CD8-positive, alpha-beta memory T cell (primary cell): ENCODE measurements at regions not wholly inside any gene's neighbourhood (a gene's known extent, or its start where the extent isn't known, plus 50 kb on each side); places are given as distances from the start of the nearest gene placed in this dataset.

Experiments used
- CTCF ChIA-PET: fragments of 350-600 bp; sonication (Branson Sonifier 250); formaldehyde crosslinking; loops from one replicate; lab custom pipeline; 2021; ENCODE audit warnings: antibody characterized with exemption; lab: Charles Lee
- POLR2A ChIA-PET: fragments of 350-600 bp; sonication (Branson Sonifier 250); formaldehyde crosslinking; loops from one replicate; lab custom pipeline; 2021; ENCODE audit warnings: antibody characterized with exemption; lab: Charles Lee
- DNase-seq, 5 donors: peaks; one replicate each; pipeline versions ENCODE4 v3.0.0 to v3.0.0-alpha.2; 2020 to 2022; ENCODE audit warnings: mixed read lengths in 1 of 5
- H3K27ac ChIP-seq: one replicate; pipeline ENCODE4 v1.7.0; 2013; ENCODE audit warnings: low read depth, mild to moderate bottlenecking, low read length, moderate library complexity
- H3K27me3 ChIP-seq: 2 replicates; pipeline ENCODE4 v1.7.0; 2013; ENCODE audit warnings: low read length, mild to moderate bottlenecking; ENCODE audit not compliant: insufficient read depth, poor library complexity, severe bottlenecking
- H3K36me3 ChIP-seq: 2 replicates; pipeline ENCODE4 v1.7.0; 2013; ENCODE audit warnings: mild to moderate bottlenecking, low read length, moderate library complexity; ENCODE audit not compliant: insufficient read depth
- H3K4me1 ChIP-seq: 2 replicates; pipeline ENCODE4 v1.7.0; 2013; ENCODE audit warnings: mild to moderate bottlenecking, low read length, moderate library complexity; ENCODE audit not compliant: insufficient read depth
- H3K4me3 ChIP-seq: 2 replicates; pipeline ENCODE4 v1.7.0; 2013; ENCODE audit warnings: mild to moderate bottlenecking, low read length
- H3K9me3 ChIP-seq: 2 replicates; pipeline ENCODE4 v1.7.0; 2013; ENCODE audit warnings: mild to moderate bottlenecking, low read length
- H3K27ac Mint-ChIP-seq, 8 donors: one replicate each; pipeline ENCODE4 v1.8.0; 2020 to 2021; ENCODE audit warnings: mixed read lengths in 8 of 8, mild to moderate bottlenecking in 6 of 8, inconsistent platforms in 3 of 8, moderate library complexity in 3 of 8
- H3K27me3 Mint-ChIP-seq, 2 donors: one replicate each; pipeline ENCODE4 v1.8.0; 2020 to 2021; ENCODE audit warnings: mixed read lengths in 2 of 2, mild to moderate bottlenecking in 1 of 2, moderate library complexity in 1 of 2
- H3K36me3 Mint-ChIP-seq, 3 donors: one replicate each; pipeline ENCODE4 v1.8.0; 2020 to 2021; ENCODE audit warnings: mixed read lengths in 3 of 3, inconsistent platforms in 1 of 3, mild to moderate bottlenecking in 1 of 3
- H3K4me1 Mint-ChIP-seq, 3 donors: one replicate each; pipeline ENCODE4 v1.8.0; 2020 to 2021; ENCODE audit warnings: mixed read lengths in 3 of 3, inconsistent platforms in 1 of 3, mild to moderate bottlenecking in 1 of 3
- H3K4me3 Mint-ChIP-seq, 7 donors: one replicate each; pipeline ENCODE4 v1.8.0; 2020 to 2021; ENCODE audit warnings: mixed read lengths in 7 of 7, mild to moderate bottlenecking in 6 of 7, moderate library complexity in 4 of 7, inconsistent platforms in 2 of 7
- H3K9me3 Mint-ChIP-seq, 5 donors: one replicate each; pipeline ENCODE4 v1.8.0; 2020 to 2022; ENCODE audit warnings: mixed read lengths in 5 of 5, mild to moderate bottlenecking in 3 of 5, moderate library complexity in 2 of 5, inconsistent platforms in 1 of 5

DNA sequence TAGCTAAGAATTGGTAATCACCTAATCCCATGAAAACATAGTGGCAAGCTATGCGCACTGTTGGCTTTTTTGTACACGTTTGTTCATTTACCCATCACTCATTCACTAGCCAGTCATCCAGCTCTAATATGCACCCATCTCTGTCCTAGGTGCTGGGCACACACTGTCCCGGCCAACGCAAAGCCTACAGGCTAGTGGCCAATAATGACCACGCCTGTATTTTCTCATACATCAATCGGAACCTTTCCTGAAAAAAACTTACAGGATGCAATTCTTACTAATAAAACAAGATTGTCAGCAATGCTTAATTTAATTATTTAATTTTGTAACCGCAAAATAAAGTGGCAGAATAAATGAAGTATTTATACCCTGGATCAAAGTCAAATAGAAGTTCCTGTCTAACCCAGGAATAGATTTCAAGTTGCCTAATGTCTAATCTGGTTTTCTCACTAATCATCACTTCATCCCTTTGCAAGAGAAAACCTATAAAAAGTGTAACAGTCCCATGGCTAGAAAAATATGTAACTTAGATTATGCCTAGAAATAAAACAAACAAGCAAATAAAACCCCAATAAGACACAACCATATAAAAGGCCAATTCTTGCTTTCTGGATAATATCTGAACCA, 143.3 kb upstream of the BLID start:
- H3K9me3 Mint-ChIP-seq = peaks cover 0 to 12% (median 0%) of the 10 kb centered on the region in 5 donors
- POLR2A ChIA-PET = no interaction called here

DNA sequence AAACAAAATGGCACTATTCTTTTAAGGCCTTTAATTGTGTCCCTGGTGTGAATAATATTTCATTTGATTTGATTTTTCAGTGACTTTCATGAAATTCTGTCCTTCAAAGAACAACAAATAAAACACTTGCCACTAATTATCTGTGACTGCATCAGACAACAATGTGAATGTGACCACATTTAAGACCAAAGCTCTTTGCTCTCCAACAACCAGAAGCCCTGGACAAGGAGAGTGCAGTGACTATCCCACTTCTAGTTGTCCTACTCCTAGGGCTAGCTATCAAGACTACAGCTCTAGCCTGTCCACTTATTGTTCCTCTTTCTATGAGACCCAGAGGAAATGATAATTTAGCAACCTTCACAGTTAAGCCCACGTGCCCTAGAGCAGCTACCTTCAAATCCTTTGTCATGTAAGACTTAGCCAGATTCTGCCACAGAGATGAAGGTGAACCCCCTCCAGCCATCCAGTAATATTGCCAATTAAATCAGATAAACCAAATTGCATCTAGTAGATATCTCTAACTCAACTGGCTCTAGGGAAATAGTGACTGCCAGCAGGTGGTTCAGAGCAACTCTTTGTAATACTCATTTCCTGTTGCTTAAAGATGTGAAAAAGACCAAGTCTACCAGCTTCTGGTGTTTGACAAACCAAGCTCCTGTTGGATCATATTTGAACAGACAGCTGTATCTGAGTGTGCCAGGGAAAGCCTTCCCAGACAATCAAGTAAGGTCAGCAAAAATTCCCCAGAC, 142.6 kb upstream of the BLID start:
- no peak overlapping the region for H3K4me3 Mint-ChIP-seq
- CTCF ChIA-PET = no interaction called here

More for the DNA sequence above, 143.3 kb upstream of the BLID start:
- H3K36me3 ChIP-seq = no peaks in the 10 kb centered on the region
- H3K9me3 ChIP-seq = no peaks in the 10 kb centered on the region
- CTCF ChIA-PET = no interaction called here
- no peaks in the 10 kb centered on the region for H3K4me1 ChIP-seq
- no peaks in the 10 kb centered on the region for H3K27me3 ChIP-seq
- Mint-ChIP-seq H3K27ac (no peak overlapping the region), H3K4me3 (no peak overlapping the region), H3K27me3 (peaks cover 0 to 4% of the 10 kb centered on the region in 2 donors), H3K4me1 (no peaks in the 10 kb centered on the region), H3K36me3 (no peaks in the 10 kb centered on the region)
- DNase-seq = no peak
- H3K4me3 ChIP-seq = no peak overlapping the region
- no peak overlapping the region for H3K27ac ChIP-seq

DNA sequence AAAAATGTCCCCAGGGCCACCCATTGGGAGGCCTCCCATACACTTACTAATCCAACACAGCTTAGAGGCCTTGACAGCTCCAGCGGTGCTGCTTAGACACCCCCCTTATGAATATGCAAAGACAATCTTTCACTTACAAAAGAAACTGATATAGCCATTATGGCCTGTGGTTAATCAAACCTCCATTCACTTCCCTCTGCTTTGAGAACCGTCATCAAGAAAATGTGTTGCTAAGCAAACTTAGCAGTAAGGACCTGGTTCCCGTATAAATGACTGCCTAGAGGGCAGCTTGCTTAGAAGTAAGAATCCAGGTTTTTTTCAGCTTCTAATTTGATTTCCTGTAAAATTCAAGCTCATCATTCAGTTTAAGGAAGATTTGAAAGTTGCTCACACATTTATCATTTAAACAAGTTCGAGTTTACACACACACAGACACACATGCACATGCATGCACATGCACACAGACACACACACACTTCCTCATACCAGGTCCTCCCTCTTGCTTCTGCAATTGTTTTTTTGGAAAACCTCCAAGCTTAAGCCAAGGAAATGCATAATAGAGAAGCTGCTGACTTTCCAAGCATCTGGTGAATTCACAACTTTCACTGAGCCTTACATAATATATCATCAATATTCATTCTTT, 137.7 kb upstream of the BLID start:
- H3K27ac Mint-ChIP-seq = no peak overlapping the region
- H3K36me3 Mint-ChIP-seq = no peaks in the 10 kb centered on the region
- no peaks in the 10 kb centered on the region for H3K36me3 ChIP-seq
- no peaks in the 10 kb centered on the region for H3K4me1 ChIP-seq
- H3K9me3 ChIP-seq = no peaks in the 10 kb centered on the region
- no peak overlapping the region for H3K4me3 ChIP-seq
- no peaks in the 10 kb centered on the region for H3K4me1 Mint-ChIP-seq
- H3K4me3 Mint-ChIP-seq = no peak overlapping the region
- H3K9me3 Mint-ChIP-seq = peaks cover 0 to 3% (median 0%) of the 10 kb centered on the region in 5 donors
- H3K27me3 Mint-ChIP-seq = peaks cover 0 to 4% of the 10 kb centered on the region in 2 donors
- no peaks in the 10 kb centered on the region for H3K27me3 ChIP-seq
- no peak for DNase-seq
- H3K27ac ChIP-seq = no peak overlapping the region
- ChIA-PET POLR2A (no interaction called here), CTCF (no interaction called here)

More for the DNA sequence above, 142.6 kb upstream of the BLID start:
- no peak for DNase-seq
- Histone ChIP-seq H3K4me3 (no peak overlapping the region), H3K4me1 (no peaks in the 10 kb centered on the region), H3K36me3 (no peaks in the 10 kb centered on the region), H3K9me3 (no peaks in the 10 kb centered on the region), H3K27ac (no peak overlapping the region), H3K27me3 (no peaks in the 10 kb centered on the region)
- Mint-ChIP-seq H3K27ac (no peak overlapping the region), H3K27me3 (peaks cover 0 to 4% of the 10 kb centered on the region in 2 donors), H3K4me1 (no peaks in the 10 kb centered on the region), H3K36me3 (no peaks in the 10 kb centered on the region), H3K9me3 (peaks cover 0 to 12% (median 0%) of the 10 kb centered on the region in 5 donors)
- POLR2A ChIA-PET = no interaction called here

DNA sequence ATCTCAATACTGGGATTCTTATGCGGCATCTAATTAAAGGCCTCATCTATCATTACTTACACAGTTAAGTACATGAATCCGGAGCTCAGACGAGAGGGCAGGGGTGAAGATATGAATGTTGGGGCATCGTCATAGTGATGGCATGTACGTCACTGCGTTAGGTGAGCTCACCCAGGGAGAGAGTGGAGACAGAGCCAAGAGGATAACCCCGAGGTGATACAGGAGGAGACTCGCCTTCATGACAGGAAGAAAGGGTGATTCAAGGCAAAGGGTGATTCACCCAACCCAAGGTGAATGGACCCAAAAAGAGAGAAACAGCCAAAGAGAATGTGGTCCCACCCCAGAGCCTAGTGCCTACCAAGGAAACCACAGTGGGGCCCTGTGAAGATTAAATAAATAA, 132.9 kb upstream of the BLID start:
- no peak overlapping the region for H3K27ac ChIP-seq
- no peaks in the 10 kb centered on the region for H3K27me3 ChIP-seq
- no peaks in the 10 kb centered on the region for H3K9me3 ChIP-seq
- H3K9me3 Mint-ChIP-seq = peaks cover 0 to 5% (median 0%) of the 10 kb centered on the region in 5 donors
- H3K4me1 Mint-ChIP-seq = no peaks in the 10 kb centered on the region
- H3K36me3 ChIP-seq = no peaks in the 10 kb centered on the region
- H3K27me3 Mint-ChIP-seq = no peaks in the 10 kb centered on the region
- H3K36me3 Mint-ChIP-seq = no peaks in the 10 kb centered on the region
- DNase-seq = no peak
- no peak overlapping the region for H3K27ac Mint-ChIP-seq
- no peak overlapping the region for H3K4me3 Mint-ChIP-seq
- no peaks in the 10 kb centered on the region for H3K4me1 ChIP-seq
- POLR2A ChIA-PET = no interaction called here
- CTCF ChIA-PET = no interaction called here
- H3K4me3 ChIP-seq = no peak overlapping the region

DNA sequence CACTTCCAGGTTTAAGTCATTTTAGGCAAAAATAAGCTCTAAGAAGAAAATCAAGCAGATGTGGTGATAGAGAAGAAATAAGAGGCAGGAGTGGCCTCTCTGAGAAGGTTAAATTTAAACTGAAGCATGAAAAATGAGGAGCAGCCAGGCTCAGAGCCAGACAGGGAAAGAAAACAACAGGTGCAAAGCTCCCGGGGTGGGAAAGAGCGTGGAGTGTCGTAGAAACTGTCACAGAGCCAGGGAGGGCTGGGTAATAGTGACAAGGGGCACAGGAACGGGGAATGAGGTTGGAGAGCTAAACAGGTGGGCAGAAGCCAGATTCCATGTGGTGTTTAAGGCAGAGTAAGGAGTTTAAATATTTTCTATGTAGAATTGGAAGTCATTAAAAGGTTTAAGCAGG, 132.1 kb upstream of the BLID start:
- Histone ChIP-seq H3K27me3 (no peaks in the 10 kb centered on the region), H3K4me3 (no peak overlapping the region), H3K9me3 (no peaks in the 10 kb centered on the region), H3K36me3 (no peaks in the 10 kb centered on the region), H3K27ac (no peak overlapping the region), H3K4me1 (no peaks in the 10 kb centered on the region)
- no peak for DNase-seq
- no peak overlapping the region for H3K27ac Mint-ChIP-seq
- H3K27me3 Mint-ChIP-seq = no peaks in the 10 kb centered on the region
- ChIA-PET POLR2A (no interaction called here), CTCF (no interaction called here)
- H3K4me3 Mint-ChIP-seq = no peak overlapping the region
- H3K9me3 Mint-ChIP-seq = peaks cover 0 to 2% (median 0%) of the 10 kb centered on the region in 5 donors
- no peaks in the 10 kb centered on the region for H3K36me3 Mint-ChIP-seq
- no peaks in the 10 kb centered on the region for H3K4me1 Mint-ChIP-seq

DNA sequence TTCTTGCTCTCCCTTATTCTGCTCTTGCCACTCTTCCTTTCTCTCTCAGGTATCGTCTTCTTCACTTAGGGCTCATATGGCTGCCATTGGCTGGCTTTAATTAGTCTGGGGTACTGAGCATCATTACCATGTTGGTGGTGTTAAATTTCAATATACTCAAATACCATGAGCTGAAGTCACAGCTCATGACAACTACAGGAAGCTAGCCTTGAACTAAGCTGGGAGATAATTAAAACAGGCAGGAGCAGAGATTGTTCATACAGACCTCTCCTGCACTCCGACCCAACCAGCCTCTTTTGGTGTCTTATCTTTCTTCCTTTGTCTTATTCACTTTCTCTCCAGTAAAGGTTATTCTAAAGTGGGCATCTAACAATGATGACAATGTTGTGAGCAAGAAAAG, 130.9 kb upstream of the BLID start:
- ChIA-PET POLR2A (no interaction called here), CTCF (no interaction called here)
- no peak overlapping the region for H3K27ac Mint-ChIP-seq
- no peaks in the 10 kb centered on the region for H3K27me3 ChIP-seq
- no peak overlapping the region for H3K4me3 Mint-ChIP-seq
- no peaks in the 10 kb centered on the region for H3K36me3 Mint-ChIP-seq
- no peaks in the 10 kb centered on the region for H3K27me3 Mint-ChIP-seq
- H3K36me3 ChIP-seq = no peaks in the 10 kb centered on the region
- H3K9me3 Mint-ChIP-seq = peaks cover 0 to 2% (median 0%) of the 10 kb centered on the region in 5 donors
- H3K4me1 ChIP-seq = no peaks in the 10 kb centered on the region
- H3K4me1 Mint-ChIP-seq = no peaks in the 10 kb centered on the region
- no peaks in the 10 kb centered on the region for H3K9me3 ChIP-seq
- no peak overlapping the region for H3K4me3 ChIP-seq
- no peak overlapping the region for H3K27ac ChIP-seq
- DNase-seq = no peak

DNA sequence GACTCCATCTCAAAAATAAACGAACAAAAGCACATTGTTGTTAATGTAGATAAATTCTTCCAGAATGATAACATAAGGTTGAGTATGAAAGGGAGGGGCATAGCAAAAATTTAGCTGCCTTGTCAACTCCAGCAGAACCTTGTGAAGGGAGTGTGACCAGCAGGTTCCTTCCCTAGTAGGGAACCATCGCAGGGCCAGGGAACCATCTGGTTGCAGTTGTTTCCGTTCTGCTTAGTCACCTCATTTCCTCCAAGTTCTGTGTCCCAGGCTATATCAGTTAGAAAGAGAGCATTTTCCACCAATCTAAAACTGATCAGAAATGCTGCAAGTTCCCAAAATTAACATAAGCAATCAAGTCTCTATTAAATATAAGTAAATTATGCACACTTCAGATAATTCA, 126.7 kb upstream of the BLID start:
- H3K36me3 Mint-ChIP-seq = no peaks in the 10 kb centered on the region
- H3K4me3 ChIP-seq = no peak overlapping the region
- CTCF ChIA-PET = no interaction called here
- H3K36me3 ChIP-seq = no peaks in the 10 kb centered on the region
- no peaks in the 10 kb centered on the region for H3K9me3 ChIP-seq
- DNase-seq = no peak
- no peaks in the 10 kb centered on the region for H3K4me1 Mint-ChIP-seq
- H3K27ac ChIP-seq = no peak overlapping the region
- POLR2A ChIA-PET = no interaction called here
- H3K27ac Mint-ChIP-seq = no peak overlapping the region
- no peaks in the 10 kb centered on the region for H3K4me1 ChIP-seq
- no peak overlapping the region for H3K4me3 Mint-ChIP-seq
- H3K9me3 Mint-ChIP-seq = peaks cover 0 to 6% (median 0%) of the 10 kb centered on the region in 5 donors
- H3K27me3 ChIP-seq = no peaks in the 10 kb centered on the region
- H3K27me3 Mint-ChIP-seq = peaks cover 0 to 3% of the 10 kb centered on the region in 2 donors

DNA sequence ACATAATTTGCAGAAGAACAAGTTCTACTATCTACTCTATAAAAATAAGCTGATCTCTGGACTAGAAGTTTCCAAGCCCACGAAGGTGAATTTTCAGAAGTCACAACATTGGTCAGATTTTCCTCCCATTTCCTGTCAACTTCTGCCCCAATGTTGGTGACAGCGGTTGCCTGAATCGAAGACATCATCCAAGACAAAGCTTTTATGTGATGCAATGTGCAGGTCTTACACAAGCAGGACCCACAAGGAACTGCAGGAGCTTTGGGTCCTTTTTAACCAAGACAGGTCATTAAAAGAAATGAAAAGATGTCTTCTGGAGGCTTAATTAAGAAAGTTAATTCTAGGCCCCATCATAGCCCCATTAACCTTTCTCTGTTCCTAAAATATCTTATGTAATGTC, 125.6 kb upstream of the BLID start:
- Mint-ChIP-seq H3K4me1 (no peaks in the 10 kb centered on the region), H3K27me3 (peaks cover 0 to 3% of the 10 kb centered on the region in 2 donors), H3K27ac (no peak overlapping the region), H3K9me3 (peaks cover 0 to 5% (median 0%) of the 10 kb centered on the region in 5 donors), H3K36me3 (no peaks in the 10 kb centered on the region), H3K4me3 (no peak overlapping the region)
- Histone ChIP-seq H3K9me3 (no peaks in the 10 kb centered on the region), H3K4me1 (no peaks in the 10 kb centered on the region), H3K27ac (no peak overlapping the region), H3K27me3 (no peaks in the 10 kb centered on the region), H3K36me3 (no peaks in the 10 kb centered on the region), H3K4me3 (no peak overlapping the region)
- CTCF ChIA-PET = no interaction called here
- DNase-seq = no peak
- POLR2A ChIA-PET = no interaction called here
